ENCODE measurements at regions not wholly inside any gene's neighbourhood (a gene's known extent, or its start where the extent isn't known, plus 50 kb on each side); places are given as distances from the start of the nearest gene placed in this dataset.

DNA sequence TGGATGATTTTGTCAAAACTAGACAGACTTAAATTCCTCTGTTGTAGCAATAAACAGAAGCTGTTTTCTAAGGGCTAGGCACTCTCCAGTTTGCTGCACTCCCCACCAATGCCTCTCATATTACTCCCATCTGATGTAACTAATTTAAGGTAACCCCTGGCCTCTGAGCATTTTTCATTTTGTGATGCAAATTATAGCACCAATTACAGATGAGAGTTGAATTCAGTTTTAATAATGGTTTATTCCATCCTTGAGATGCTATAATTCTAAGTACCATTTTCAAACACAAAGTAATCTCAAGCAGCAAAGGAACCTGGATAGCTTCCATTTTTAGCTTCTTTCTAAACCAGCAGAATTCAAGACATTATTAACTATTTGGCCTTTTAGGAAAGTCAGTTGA, 280.4 kb upstream of the DAB1 start:
- TF ChIP-seq, protein P1, sequence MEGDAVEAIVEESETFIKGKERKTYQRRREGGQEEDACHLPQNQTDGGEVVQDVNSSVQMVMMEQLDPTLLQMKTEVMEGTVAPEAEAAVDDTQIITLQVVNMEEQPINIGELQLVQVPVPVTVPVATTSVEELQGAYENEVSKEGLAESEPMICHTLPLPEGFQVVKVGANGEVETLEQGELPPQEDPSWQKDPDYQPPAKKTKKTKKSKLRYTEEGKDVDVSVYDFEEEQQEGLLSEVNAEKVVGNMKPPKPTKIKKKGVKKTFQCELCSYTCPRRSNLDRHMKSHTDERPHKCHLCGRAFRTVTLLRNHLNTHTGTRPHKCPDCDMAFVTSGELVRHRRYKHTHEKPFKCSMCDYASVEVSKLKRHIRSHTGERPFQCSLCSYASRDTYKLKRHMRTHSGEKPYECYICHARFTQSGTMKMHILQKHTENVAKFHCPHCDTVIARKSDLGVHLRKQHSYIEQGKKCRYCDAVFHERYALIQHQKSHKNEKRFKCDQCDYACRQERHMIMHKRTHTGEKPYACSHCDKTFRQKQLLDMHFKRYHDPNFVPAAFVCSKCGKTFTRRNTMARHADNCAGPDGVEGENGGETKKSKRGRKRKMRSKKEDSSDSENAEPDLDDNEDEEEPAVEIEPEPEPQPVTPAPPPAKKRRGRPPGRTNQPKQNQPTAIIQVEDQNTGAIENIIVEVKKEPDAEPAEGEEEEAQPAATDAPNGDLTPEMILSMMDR (IDR thresholded peaks at IDR 0.05; ENCODE audit: borderline replicate concordance, extremely low read depth, low read length, poor library complexity, severe bottlenecking), result no peak
- TF ChIP-seq EZH2 (IDR thresholded peaks at IDR 0.05; ENCODE audit: borderline replicate concordance, low read depth, low read length, severe bottlenecking), result no peak

All from DND-41 (cell line).